ENCODE measurements at regions not wholly inside any gene's neighbourhood (a gene's known extent, or its start where the extent isn't known, plus 50 kb on each side); places are given as distances from the start of the nearest gene placed in this dataset.

- Mint-ChIP-seq H3K27ac (no peak overlapping the region), H3K27me3 (ENCODE audit: low read depth) (no peaks in the 10 kb centered on the region), H3K9me3 (ENCODE audit: insufficient read depth) (no peaks in the 10 kb centered on the region), H3K4me1 (ENCODE audit: low read depth) (no peaks in the 10 kb centered on the region), H3K36me3 (ENCODE audit: low read depth) (no peaks in the 10 kb centered on the region), H3K4me3 (no peak overlapping the region)
- ATAC-seq: no peak
- no peak for DNase-seq
- ChIA-PET POLR2A (no interaction called here), CTCF (no interaction called here)
Measured at GRCh38 chr5:123800640-123801039, 288.7 kb downstream of the CSNK1G3 start.

DNA sequence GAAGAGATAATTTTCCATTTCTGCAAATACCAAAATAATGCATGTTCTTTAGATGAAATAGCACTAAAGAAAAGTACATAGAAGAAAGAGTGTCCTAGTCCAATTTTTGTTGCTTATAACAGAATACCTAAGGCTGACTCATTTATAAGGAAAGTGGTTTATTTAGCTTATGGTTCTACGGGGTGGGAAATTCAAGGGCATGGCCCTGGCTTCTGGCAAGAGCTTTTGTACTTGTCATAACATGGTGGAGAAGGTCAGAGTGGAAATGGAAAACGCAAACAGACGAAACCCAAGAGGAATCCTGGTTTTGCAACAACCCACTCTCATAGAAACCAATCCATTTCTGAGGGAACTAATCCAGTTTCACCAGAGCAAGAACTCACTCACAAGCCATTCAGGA lies 283.7 kb downstream of the CSNK1G3 start:
- DNase-seq: no peak
- no peak overlapping the region for H3K27ac Mint-ChIP-seq
- H3K4me1 Mint-ChIP-seq (ENCODE audit: low read depth): no peaks in the 10 kb centered on the region
- ChIA-PET CTCF (interaction anchor here (1.2 kb wide), 1 partner anchor 907 kb away, joined by 3 read pairs; no protein-coding TSS in a partner anchor), POLR2A (no interaction called here)
- ATAC-seq: no peak
- H3K9me3 Mint-ChIP-seq (ENCODE audit: insufficient read depth): no peaks in the 10 kb centered on the region
- H3K36me3 Mint-ChIP-seq (ENCODE audit: low read depth): no peaks in the 10 kb centered on the region
- no peaks in the 10 kb centered on the region for H3K27me3 Mint-ChIP-seq (ENCODE audit: low read depth)
- H3K4me3 Mint-ChIP-seq: no peak overlapping the region

DNA sequence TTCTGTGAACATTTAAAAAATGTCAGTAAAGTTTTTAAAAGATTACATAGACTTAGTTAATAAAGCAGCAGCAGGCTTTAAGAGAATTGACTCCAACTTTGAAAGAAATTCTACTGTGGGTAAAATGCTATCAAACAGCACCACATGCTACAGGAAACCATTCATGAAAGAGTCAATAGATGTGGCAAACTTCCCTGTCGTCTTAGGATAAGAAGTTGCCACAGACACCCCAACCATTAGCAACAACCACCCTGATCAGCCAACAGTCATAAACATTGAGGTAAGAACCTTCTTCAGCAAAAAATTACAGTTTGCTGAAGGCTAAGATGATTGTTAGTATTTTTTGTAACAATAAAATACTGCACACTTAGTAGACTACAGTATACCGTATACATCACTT lies 278.2 kb downstream of the CSNK1G3 start:
- H3K36me3 Mint-ChIP-seq (ENCODE audit: low read depth): no peaks in the 10 kb centered on the region
- POLR2A ChIA-PET: no interaction called here
- DNase-seq (no peak), ATAC-seq (no peak)
- CTCF ChIA-PET: no interaction called here
- H3K4me3 Mint-ChIP-seq: no peak overlapping the region
- no peaks in the 10 kb centered on the region for H3K27me3 Mint-ChIP-seq (ENCODE audit: low read depth)
- no peaks in the 10 kb centered on the region for H3K9me3 Mint-ChIP-seq (ENCODE audit: insufficient read depth)
- no peaks in the 10 kb centered on the region for H3K4me1 Mint-ChIP-seq (ENCODE audit: low read depth)
- no peak overlapping the region for H3K27ac Mint-ChIP-seq

DNA sequence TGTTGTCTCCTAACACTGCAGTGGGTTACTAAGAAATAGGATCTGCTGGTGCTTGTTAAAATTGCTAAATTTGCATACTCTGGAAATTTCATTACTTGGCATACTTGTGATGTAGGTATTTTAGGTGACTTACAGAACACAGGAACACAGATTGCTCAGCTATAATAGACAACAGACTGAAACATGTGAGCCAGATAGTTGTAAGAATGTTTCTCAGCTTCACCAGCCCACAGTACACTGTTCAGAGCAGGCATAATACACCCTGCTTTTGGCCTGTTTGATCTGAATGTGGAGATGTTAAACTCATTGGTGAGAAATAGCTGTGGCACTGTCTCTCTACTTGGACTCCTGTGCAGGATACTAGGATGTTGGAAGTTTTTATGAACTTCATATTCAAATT lies 275.7 kb downstream of the CSNK1G3 start:
- Mint-ChIP-seq H3K27ac (no peak overlapping the region), H3K36me3 (ENCODE audit: low read depth) (no peaks in the 10 kb centered on the region), H3K27me3 (ENCODE audit: low read depth) (no peaks in the 10 kb centered on the region), H3K4me1 (ENCODE audit: low read depth) (no peaks in the 10 kb centered on the region), H3K9me3 (ENCODE audit: insufficient read depth) (no peaks in the 10 kb centered on the region), H3K4me3 (no peak overlapping the region)
- ChIA-PET CTCF (no interaction called here), POLR2A (no interaction called here)
- ATAC-seq: no peak
- DNase-seq: no peak

GRCh38 chr5:123787136-123787535 lies 275.2 kb downstream of the CSNK1G3 start:
- POLR2A ChIA-PET: no interaction called here
- Mint-ChIP-seq H3K36me3 (ENCODE audit: low read depth) (no peaks in the 10 kb centered on the region), H3K4me3 (no peak overlapping the region), H3K27me3 (ENCODE audit: low read depth) (no peaks in the 10 kb centered on the region), H3K4me1 (ENCODE audit: low read depth) (no peaks in the 10 kb centered on the region), H3K27ac (no peak overlapping the region), H3K9me3 (ENCODE audit: insufficient read depth) (no peaks in the 10 kb centered on the region)
- no peak for DNase-seq
- no peak for ATAC-seq
- CTCF ChIA-PET: no interaction called here

DNA sequence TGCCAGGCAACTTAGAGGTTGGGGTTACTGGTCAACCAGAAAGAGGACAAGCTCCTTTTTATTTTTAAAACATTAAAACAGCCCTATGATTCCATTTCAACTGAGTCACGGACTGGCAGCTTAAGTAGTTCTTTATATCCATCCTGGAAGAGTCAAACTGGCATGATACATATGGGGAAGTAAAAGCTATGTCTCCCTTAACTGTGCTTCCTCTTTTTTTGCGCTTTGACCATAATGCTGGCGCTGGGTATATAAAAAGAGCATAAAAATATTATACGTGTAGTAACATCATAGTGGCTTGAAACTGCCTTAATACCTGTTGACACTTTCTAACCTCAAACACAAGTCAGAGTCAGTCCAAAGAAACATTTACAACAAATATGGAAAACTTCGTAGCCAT lies 274.4 kb downstream of the CSNK1G3 start:
- POLR2A ChIA-PET: no interaction called here
- Mint-ChIP-seq H3K4me1 (ENCODE audit: low read depth) (no peaks in the 10 kb centered on the region), H3K36me3 (ENCODE audit: low read depth) (no peaks in the 10 kb centered on the region), H3K27ac (no peak overlapping the region), H3K27me3 (ENCODE audit: low read depth) (no peaks in the 10 kb centered on the region), H3K4me3 (no peak overlapping the region), H3K9me3 (ENCODE audit: insufficient read depth) (no peaks in the 10 kb centered on the region)
- ATAC-seq (no peak), DNase-seq (no peak)
- CTCF ChIA-PET: no interaction called here

DNA sequence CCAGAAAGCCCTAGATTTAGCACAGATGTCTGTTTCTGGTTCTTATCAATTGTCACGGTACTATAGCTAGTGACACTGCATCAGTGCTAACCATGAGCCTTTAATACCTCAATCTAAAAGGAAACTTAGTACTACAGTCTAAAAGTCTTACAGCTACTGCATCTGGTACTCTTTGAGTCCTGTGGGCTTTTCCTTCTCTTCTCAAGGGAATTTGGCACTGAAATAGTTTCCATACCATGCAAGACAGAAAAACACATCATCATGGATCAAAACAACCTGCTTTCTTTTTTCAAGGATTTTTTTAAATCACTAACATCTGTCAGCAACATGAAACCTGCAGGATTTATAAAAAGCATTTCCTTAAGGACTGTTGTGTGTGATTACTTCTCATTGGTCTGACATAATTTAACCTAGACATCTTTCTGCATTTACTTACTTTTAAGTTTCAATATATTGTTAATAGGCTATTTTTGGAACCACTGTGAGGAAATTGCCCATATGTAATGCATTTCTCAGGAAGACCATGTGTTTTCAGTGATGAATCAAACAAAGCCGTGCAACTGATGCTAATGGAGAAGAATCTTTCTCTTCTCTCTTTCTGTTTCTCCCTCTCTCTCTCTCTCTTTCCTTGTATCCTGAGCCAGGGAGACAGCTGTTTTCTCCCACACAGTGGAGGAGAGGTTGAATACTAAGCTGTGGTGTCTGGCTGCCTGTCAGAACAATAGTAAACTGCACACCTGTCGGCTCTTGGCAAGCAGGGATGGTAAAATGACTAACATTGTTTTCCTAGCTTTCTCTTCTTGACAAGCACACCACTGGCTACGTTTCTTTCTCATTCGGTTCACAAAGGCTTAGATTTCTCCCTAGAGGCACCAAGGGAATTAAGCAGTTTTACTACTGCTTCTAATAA lies 273.4 kb downstream of the CSNK1G3 start:
- POLR2A ChIA-PET: no interaction called here
- H3K27me3 Mint-ChIP-seq (ENCODE audit: low read depth): no peaks in the 10 kb centered on the region
- ATAC-seq: no peak

GRCh38 chr5:123783421-123783820 lies 271.4 kb downstream of the CSNK1G3 start:
- ChIA-PET CTCF (no interaction called here), POLR2A (no interaction called here)
- DNase-seq (no peak), ATAC-seq (no peak)
- Mint-ChIP-seq H3K4me3 (no peak overlapping the region), H3K27me3 (ENCODE audit: low read depth) (no peaks in the 10 kb centered on the region), H3K36me3 (ENCODE audit: low read depth) (no peaks in the 10 kb centered on the region), H3K9me3 (ENCODE audit: insufficient read depth) (no peaks in the 10 kb centered on the region), H3K27ac (no peak overlapping the region), H3K4me1 (ENCODE audit: low read depth) (no peaks in the 10 kb centered on the region)

More for the DNA sequence above, 273.4 kb downstream of the CSNK1G3 start:
- H3K9me3 Mint-ChIP-seq (ENCODE audit: insufficient read depth): no peaks in the 10 kb centered on the region
- no peaks in the 10 kb centered on the region for H3K4me1 Mint-ChIP-seq (ENCODE audit: low read depth)
- CTCF ChIA-PET: no interaction called here
- no peak overlapping the region for H3K4me3 Mint-ChIP-seq
- DNase-seq: no peak
- H3K36me3 Mint-ChIP-seq (ENCODE audit: low read depth): no peaks in the 10 kb centered on the region
- no peak overlapping the region for H3K27ac Mint-ChIP-seq

DNA sequence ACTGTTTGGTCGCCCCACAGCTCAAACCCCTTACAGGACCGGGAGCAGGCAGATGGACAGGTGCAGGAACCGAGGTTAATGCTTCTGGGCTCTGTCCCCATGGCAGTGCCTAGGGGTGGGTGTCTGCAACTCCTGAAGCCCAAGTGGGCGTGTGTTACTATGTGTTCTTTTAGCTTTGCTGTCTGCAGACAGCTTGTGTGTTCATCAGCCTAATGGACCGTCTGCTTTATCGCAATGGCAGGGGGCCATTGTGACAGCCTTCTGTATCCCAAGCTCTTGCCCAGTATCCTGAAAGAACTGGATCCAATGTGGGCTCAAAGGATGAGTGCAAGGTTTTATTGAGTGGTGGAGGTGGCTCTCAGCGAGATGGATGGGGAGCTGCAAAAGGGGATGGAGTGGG lies 266.7 kb downstream of the CSNK1G3 start:
- Mint-ChIP-seq H3K36me3 (ENCODE audit: low read depth) (no peaks in the 10 kb centered on the region), H3K4me1 (ENCODE audit: low read depth) (no peaks in the 10 kb centered on the region), H3K27me3 (ENCODE audit: low read depth) (no peaks in the 10 kb centered on the region), H3K9me3 (ENCODE audit: insufficient read depth) (no peaks in the 10 kb centered on the region), H3K4me3 (no peak overlapping the region), H3K27ac (no peak overlapping the region)
- ATAC-seq: no peak
- CTCF ChIA-PET: no interaction called here
- DNase-seq: no peak
- POLR2A ChIA-PET: no interaction called here

- H3K9me3 Mint-ChIP-seq (ENCODE audit: insufficient read depth): no peaks in the 10 kb centered on the region
- H3K36me3 Mint-ChIP-seq (ENCODE audit: low read depth): no peaks in the 10 kb centered on the region
- POLR2A ChIA-PET: no interaction called here
- DNase-seq (no peak), ATAC-seq (no peak)
- no peaks in the 10 kb centered on the region for H3K4me1 Mint-ChIP-seq (ENCODE audit: low read depth)
- no peak overlapping the region for H3K27ac Mint-ChIP-seq
- no peak overlapping the region for H3K4me3 Mint-ChIP-seq
- H3K27me3 Mint-ChIP-seq (ENCODE audit: low read depth): no peaks in the 10 kb centered on the region
- CTCF ChIA-PET: no interaction called here
Measured at GRCh38 chr5:123776761-123777160, 264.8 kb downstream of the CSNK1G3 start.

- Mint-ChIP-seq H3K36me3 (ENCODE audit: low read depth) (no peaks in the 10 kb centered on the region), H3K9me3 (ENCODE audit: insufficient read depth) (no peaks in the 10 kb centered on the region), H3K27ac (no peak overlapping the region), H3K27me3 (ENCODE audit: low read depth) (no peaks in the 10 kb centered on the region), H3K4me3 (no peak overlapping the region), H3K4me1 (ENCODE audit: low read depth) (no peaks in the 10 kb centered on the region)
- DNase-seq: no peak
- ChIA-PET CTCF (no interaction called here), POLR2A (no interaction called here)
- no peak for ATAC-seq
Measured at GRCh38 chr5:123771715-123772114, 259.7 kb downstream of the CSNK1G3 start.

- POLR2A ChIA-PET: no interaction called here
Measured at GRCh38 chr5:123763201-123763600, 251.2 kb downstream of the CSNK1G3 start.

DNA sequence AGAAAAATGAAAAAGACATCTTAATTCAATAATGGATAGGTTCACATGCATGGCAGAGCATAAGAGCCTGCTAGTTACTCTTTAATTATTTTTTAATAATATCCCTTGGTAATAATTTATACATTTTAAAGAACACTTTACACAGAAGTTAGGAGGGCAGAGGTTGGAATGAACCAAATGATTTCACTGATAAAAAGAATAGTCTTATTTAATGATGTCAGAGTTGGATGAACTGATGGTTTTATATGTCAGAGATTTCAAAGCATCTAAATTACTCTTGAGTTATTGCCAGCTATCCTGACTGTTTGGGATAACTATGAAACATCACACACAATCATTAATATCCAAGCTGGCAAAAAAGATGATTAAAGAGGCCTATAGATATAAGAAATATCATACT lies 244.8 kb downstream of the CSNK1G3 start:
- DNase-seq (no peak), ATAC-seq (no peak)
- Mint-ChIP-seq H3K36me3 (ENCODE audit: low read depth) (no peaks in the 10 kb centered on the region), H3K4me1 (ENCODE audit: low read depth) (no peaks in the 10 kb centered on the region), H3K27me3 (ENCODE audit: low read depth) (no peaks in the 10 kb centered on the region), H3K4me3 (no peak overlapping the region), H3K27ac (no peak overlapping the region), H3K9me3 (ENCODE audit: insufficient read depth) (no peaks in the 10 kb centered on the region)
- ChIA-PET POLR2A (no interaction called here), CTCF (no interaction called here)

More at GRCh38 chr5:123763201-123763600, 251.2 kb downstream of the CSNK1G3 start:
- ATAC-seq: no peak
- CTCF ChIA-PET: no interaction called here
- H3K4me1 Mint-ChIP-seq (ENCODE audit: low read depth): no peaks in the 10 kb centered on the region
- no peaks in the 10 kb centered on the region for H3K9me3 Mint-ChIP-seq (ENCODE audit: insufficient read depth)
- H3K36me3 Mint-ChIP-seq (ENCODE audit: low read depth): no peaks in the 10 kb centered on the region
- no peak overlapping the region for H3K4me3 Mint-ChIP-seq
- DNase-seq: no peak
- H3K27me3 Mint-ChIP-seq (ENCODE audit: low read depth): no peaks in the 10 kb centered on the region
- no peak overlapping the region for H3K27ac Mint-ChIP-seq

Data from activated CD8-positive, alpha-beta T cell treated with anti-CD3 and anti-CD28 coated beads, Interleukin-2, amount 10 ng/mL, durations not matched to agents 7 days and 5 days (primary cell).